ENCODE measurements at regions not wholly inside any gene's neighbourhood (a gene's known extent, or its start where the extent isn't known, plus 50 kb on each side); places are given as distances from the start of the nearest gene placed in this dataset.

DNA sequence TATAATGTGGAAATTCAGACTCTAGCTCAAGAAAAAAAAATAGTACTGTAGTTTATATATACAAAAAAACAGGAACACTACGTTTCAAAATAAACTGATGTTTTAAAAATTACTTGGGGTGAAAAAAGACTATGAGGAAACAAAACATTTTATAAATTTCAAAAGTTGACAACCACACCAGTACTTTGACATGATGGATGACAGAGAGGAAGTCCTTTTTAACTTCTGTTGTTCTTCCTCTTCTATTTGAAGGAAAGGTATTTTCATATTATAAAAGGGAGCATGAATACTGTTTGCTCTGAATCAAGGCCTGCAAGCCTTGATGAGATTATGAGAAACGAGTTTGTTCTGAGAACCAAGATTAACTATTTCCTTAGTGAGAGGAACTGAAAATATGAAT, 456.9 kb downstream of the TAF11L14 start:
- TF ChIP-seq CTCF (IDR thresholded peaks at IDR 0.05; ENCODE audit: low read depth, low read length, poor library complexity, severe bottlenecking) (no peak), EZH2phosphoT487 (IDR thresholded peaks at IDR 0.05; ENCODE audit: borderline replicate concordance, low read length) (no peak)
